IMR-90 (cell line): ENCODE measurements at regions not wholly inside any gene's neighbourhood (a gene's known extent, or its start where the extent isn't known, plus 50 kb on each side); places are given as distances from the start of the nearest gene placed in this dataset.

Experiments used
- ATAC-seq: fragments of 200-7000 bp; cut with Tn5 transposase; 2 replicates; pipeline ENCODE4 v1.9.1; 2020; ENCODE audit warnings: low read depth, mild to moderate bottlenecking, moderate library complexity
- BruUV-seq: library from RNA; stranded (reverse); fragments of 400-500 nt; replicated peaks from 2 replicates; lab custom pipeline; 2021; lab: Mats Ljungman, UMichigan
- CTCF ChIA-PET: fragments of 300-600 bp; formaldehyde crosslinking; extraction: SDS; loops from one replicate; lab custom pipeline; 2021; ENCODE audit warnings: antibody characterized with exemption; lab: Yijun Ruan, JAX
- POLR2A ChIA-PET: fragments of 300-600 bp; sonication (Branson Sonifier 250); formaldehyde crosslinking; loops from one replicate; lab custom pipeline; 2022; ENCODE audit warnings: antibody characterized with exemption; ENCODE audit not compliant: unreplicated experiment; lab: Charles Lee
- DNase-seq: peaks from one replicate; pipeline ENCODE4 v3.0.0; 2013
- H2AFZ ChIP-seq: replicated peaks from 2 replicates; pipeline ENCODE3; 2013; ENCODE audit warnings: low read length, mild to moderate bottlenecking; ENCODE audit not compliant: poor library complexity
- H2AK5ac ChIP-seq: 2 replicates; pipeline ENCODE4 v1.6.1; 2013; ENCODE audit warnings: low read depth, low read length, inconsistent platforms
- H2AK9ac ChIP-seq: replicated peaks from 2 replicates; pipeline ENCODE3; 2013; ENCODE audit warnings: mild to moderate bottlenecking, low read depth, low read length, moderate library complexity; ENCODE audit not compliant: poor library complexity
- H2BK120ac ChIP-seq: 2 replicates; pipeline ENCODE4 v1.6.1; 2013; ENCODE audit warnings: low read depth, low read length, inconsistent platforms
- H2BK15ac ChIP-seq: 3 replicates; pipeline ENCODE4 v1.6.1; 2013; ENCODE audit warnings: low read depth, low read length, inconsistent platforms
- H2BK20ac ChIP-seq: 2 replicates; pipeline ENCODE4 v1.6.1; 2013; ENCODE audit warnings: low read depth, mild to moderate bottlenecking, inconsistent platforms, low read length, moderate library complexity
- H2BK5ac ChIP-seq: 2 replicates; pipeline ENCODE4 v1.6.1; 2013; ENCODE audit warnings: mild to moderate bottlenecking, low read depth, low read length, inconsistent platforms; ENCODE audit not compliant: poor library complexity, severe bottlenecking
- H3K14ac ChIP-seq: replicated peaks from 2 replicates; pipeline ENCODE4 v1.6.1; 2013; ENCODE audit warnings: low read depth, low read length, inconsistent platforms
- H3K18ac ChIP-seq: 2 replicates; pipeline ENCODE4 v1.6.1; 2013; ENCODE audit warnings: low read depth, low read length, control low read depth
- H3K23ac ChIP-seq: 2 replicates; pipeline ENCODE4 v1.6.1; 2013; ENCODE audit warnings: low read depth, low read length, inconsistent platforms
- H3K27ac ChIP-seq: 2 replicates; pipeline ENCODE4 v1.5.1; 2013; ENCODE audit warnings: mild to moderate bottlenecking, control low read depth, low read length; ENCODE audit not compliant: insufficient read depth
- H3K27me3 ChIP-seq: 2 replicates; pipeline ENCODE4 v1.6.1; 2013; ENCODE audit warnings: low read length; ENCODE audit not compliant: control insufficient read depth, insufficient read depth
- H3K36me3 ChIP-seq: 2 replicates; pipeline ENCODE4 v1.6.1; 2013; ENCODE audit warnings: low read length, mixed read lengths; ENCODE audit not compliant: control insufficient read depth, insufficient read depth
- H3K4ac ChIP-seq: 2 replicates; pipeline ENCODE4 v1.6.1; 2013; ENCODE audit warnings: low read depth, low read length, inconsistent platforms
- H3K4me1 ChIP-seq: 2 replicates; pipeline ENCODE4 v1.6.1; 2013; ENCODE audit warnings: low read length, mixed read lengths; ENCODE audit not compliant: control insufficient read depth, insufficient read depth
- H3K4me2 ChIP-seq: 2 replicates; pipeline ENCODE4 v1.6.1; 2013; ENCODE audit warnings: low read depth, mild to moderate bottlenecking, control low read depth, low read length, moderate library complexity
- H3K4me3 ChIP-seq: 2 replicates; pipeline ENCODE4 v1.5.1; 2013; ENCODE audit warnings: low read depth, mild to moderate bottlenecking, control low read depth, low read length, moderate library complexity; ENCODE audit not compliant: insufficient read depth
- H3K56ac ChIP-seq: 2 replicates; pipeline ENCODE4 v1.6.1; 2013; ENCODE audit warnings: low read length, inconsistent platforms; ENCODE audit not compliant: insufficient read depth; ENCODE audit errors: extremely low read depth
- H3K79me1 ChIP-seq, 2 experiments: 2 replicates each; pipeline ENCODE4 v1.6.1; 2013; ENCODE audit warnings: low read length in 2 of 2, inconsistent platforms in 1 of 2, low read depth in 1 of 2
- H3K9ac ChIP-seq: 2 replicates; pipeline ENCODE4 v1.6.1; 2013; ENCODE audit warnings: low read depth, low read length, control low read depth
- H3K9me1 ChIP-seq: 2 replicates; pipeline ENCODE4 v1.6.1; 2013; ENCODE audit warnings: low read length, inconsistent platforms; ENCODE audit not compliant: insufficient read depth
- H3K9me3 ChIP-seq: 2 replicates; pipeline ENCODE4 v1.6.1; 2013; ENCODE audit warnings: low read length; ENCODE audit not compliant: control insufficient read depth, insufficient read depth
- H4K20me1 ChIP-seq: 2 replicates; pipeline ENCODE4 v1.6.1; 2013; ENCODE audit warnings: low read length, inconsistent platforms; ENCODE audit not compliant: insufficient read depth
- H4K5ac ChIP-seq: 2 replicates; pipeline ENCODE4 v1.6.1; 2013; ENCODE audit warnings: mild to moderate bottlenecking, low read depth, low read length, control low read depth
- H4K8ac ChIP-seq, 2 experiments: 2 replicates each; pipeline ENCODE4 v1.6.1; 2013; ENCODE audit warnings: low read depth in 2 of 2, low read length in 2 of 2, control low read depth in 1 of 2, inconsistent platforms in 1 of 2
- H4K91ac ChIP-seq: 2 replicates; pipeline ENCODE4 v1.6.1; 2013; ENCODE audit warnings: low read depth, low read length, inconsistent platforms; ENCODE audit not compliant: insufficient read depth
- BHLHE40 ChIP-seq: fragments of 150-350 bp; IDR thresholded peaks from 2 replicates; pipeline ENCODE4 v1.6.1; 2016; ENCODE audit warnings: mild to moderate bottlenecking, low read depth, low read length
- CHD1 ChIP-seq: IDR thresholded peaks from 2 replicates; pipeline ENCODE4 v1.6.1; 2012; ENCODE audit warnings: low read depth, low read length, improper control_type of control experiment
- FOS ChIP-seq: fragments of 150-350 bp; IDR thresholded peaks from 2 replicates; pipeline ENCODE4 v1.6.1; 2016; ENCODE audit warnings: low read depth, low read length
- MAZ ChIP-seq: IDR thresholded peaks from 2 replicates; pipeline ENCODE4 v1.6.1; 2012; ENCODE audit warnings: low read depth, mild to moderate bottlenecking, low read length, improper control_type of control experiment, moderate library complexity, borderline replicate concordance
- WGBS, 2 experiments: methylation state at CpG; one replicate each; pipeline versions ENCODE4 v1.1.5 to v1.1.7; 2013; ENCODE audit warnings: missing lambda C conversion rate in 2 of 2; ENCODE audit not compliant: insufficient read length in 1 of 2; ENCODE audit errors: extremely low coverage in 2 of 2; 5-methylcytosine and 5-hydroxymethylcytosine counted together
- dilution Hi-C: fragments of 300-500 bp; cut with HindIII; formaldehyde crosslinking; loops from one replicate; pipeline ENCODE4 v1.14.3; 2018; ENCODE audit warnings: low sequenced_read_pairs; ENCODE audit not compliant: unreplicated experiment
- in situ Hi-C: fragments of 300-500 bp; cut with MboI; formaldehyde crosslinking; loops from 3 replicates; pipeline ENCODE4 v1.14.3; 2019; ENCODE audit warnings: low sequenced_read_pairs, inconsistent platforms, mixed read lengths
- intact Hi-C: fragments of 100-400 bp; cut with micrococcal nuclease; formaldehyde crosslinking; loops from 2 replicates; pipeline ENCODE4 v1.10.0; 2022

DNA sequence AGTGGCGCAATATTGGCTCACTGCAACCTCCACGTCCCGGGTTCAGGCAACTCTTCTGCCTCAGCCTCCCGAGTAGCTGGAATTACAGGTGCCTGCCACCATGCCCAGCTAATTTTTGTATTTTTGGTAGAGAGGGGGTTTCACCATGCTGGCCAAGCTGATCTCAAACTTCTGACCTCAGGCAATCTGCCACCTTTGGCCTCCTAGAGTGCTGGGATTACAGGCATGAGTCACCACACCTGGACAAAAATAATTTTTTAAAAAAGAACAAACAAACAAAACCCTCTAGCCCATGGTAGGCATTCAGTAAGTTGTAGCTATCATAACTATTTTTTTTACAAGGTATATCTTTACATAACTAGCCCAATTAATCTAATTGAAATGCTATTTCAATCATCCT, 73.9 kb upstream of the CAPRIN1 start:
- ChIA-PET POLR2A (no interaction called here), CTCF (interaction anchor here (0.8 to 2.8 kb wide), 2 partner anchors 10 to 114 kb away, joined by 3 to 12 read pairs; no protein-coding TSS in a partner anchor)
- H3K4ac ChIP-seq: no peak overlapping the region
- H2AK5ac ChIP-seq: no peak overlapping the region
- H2BK120ac ChIP-seq: no peak overlapping the region
- H3K4me3 ChIP-seq: no peak overlapping the region
- H3K4me1 ChIP-seq: no peaks in the 10 kb centered on the region; the same call in 1 of the 2 replicates
- no peak for DNase-seq
- H2BK20ac ChIP-seq: no peak overlapping the region
- H3K9me3 ChIP-seq: no peaks in the 10 kb centered on the region
- ATAC-seq: no peak
- peaks cover 29% of the 10 kb centered on the region for H3K27me3 ChIP-seq
- no peak overlapping the region for H2BK5ac ChIP-seq
- H4K8ac ChIP-seq: no peak overlapping the region
- no peaks in the 10 kb centered on the region for H3K36me3 ChIP-seq
- H3K14ac ChIP-seq: no peak overlapping the region
- no peak overlapping the region for H4K5ac ChIP-seq
- H2AK9ac ChIP-seq: no peak overlapping the region
- H2AFZ ChIP-seq: no peak overlapping the region
- no peaks in the 10 kb centered on the region for H3K79me1 ChIP-seq
- TF ChIP-seq MAZ: no peak
- no peak for TF ChIP-seq BHLHE40
- no peak for TF ChIP-seq FOS
- no peak for TF ChIP-seq CHD1
- no TSS peak for BruUV-seq
- intact Hi-C loops: no loop called here
- no peak overlapping the region for H3K18ac ChIP-seq
- H3K27ac ChIP-seq: no peak overlapping the region
- H2BK15ac ChIP-seq: no peak overlapping the region
- H4K20me1 ChIP-seq: no peaks in the 10 kb centered on the region
- H3K56ac ChIP-seq: no peak overlapping the region
- no peak overlapping the region for H3K4me2 ChIP-seq
- in situ Hi-C loops: no loop called here
- no peak overlapping the region for H3K23ac ChIP-seq
- H3K9ac ChIP-seq: no peak overlapping the region
- WGBS, 2 experiments: no CpG with 5 or more reads among the region's 4 CpGs
- no peak overlapping the region for H4K91ac ChIP-seq
- dilution Hi-C loops: no loop called here
- no peaks in the 10 kb centered on the region for H3K9me1 ChIP-seq
